Activated naive CD4-positive, alpha-beta T cell treated with Interleukin-2 at 50 U/mL for 16 hours (primary cell): ENCODE measurements at regions not wholly inside any gene's neighbourhood (a gene's known extent, or its start where the extent isn't known, plus 50 kb on each side); places are given as distances from the start of the nearest gene placed in this dataset.
"Not testable (repeated sequence)": the region's sequence is repeated elsewhere in the genome, so short reads cannot be mapped to it uniquely, and the experiment has no call there.

Experiments
- DNase-seq: peaks from one replicate; pipeline ENCODE4 v3.0.0-alpha.2; 2020

DNA sequence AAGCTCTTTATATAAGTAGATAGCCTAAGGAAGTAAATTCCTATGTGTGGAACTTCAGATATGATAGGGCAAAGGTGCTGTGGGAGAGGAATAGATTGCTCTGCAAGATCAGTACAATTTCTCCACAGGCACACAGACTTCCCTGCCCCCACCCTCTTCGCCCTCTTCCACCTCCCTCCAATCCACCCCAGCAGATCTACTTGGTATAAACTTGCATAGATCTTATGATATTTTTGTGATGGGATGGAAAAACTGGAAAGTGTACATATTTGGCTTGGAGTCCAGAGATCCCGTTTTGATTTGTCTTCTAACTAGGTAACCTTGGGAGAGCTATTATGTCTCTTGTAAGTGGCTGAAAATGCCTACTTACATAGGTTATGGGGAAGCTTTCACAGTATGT is 586.3 kb upstream of the USP24 start:
- DNase-seq, result no peak

- no peak for DNase-seq
Observed at GRCh38 chr1:55800503-55800902, 585.3 kb upstream of the USP24 start.

DNA sequence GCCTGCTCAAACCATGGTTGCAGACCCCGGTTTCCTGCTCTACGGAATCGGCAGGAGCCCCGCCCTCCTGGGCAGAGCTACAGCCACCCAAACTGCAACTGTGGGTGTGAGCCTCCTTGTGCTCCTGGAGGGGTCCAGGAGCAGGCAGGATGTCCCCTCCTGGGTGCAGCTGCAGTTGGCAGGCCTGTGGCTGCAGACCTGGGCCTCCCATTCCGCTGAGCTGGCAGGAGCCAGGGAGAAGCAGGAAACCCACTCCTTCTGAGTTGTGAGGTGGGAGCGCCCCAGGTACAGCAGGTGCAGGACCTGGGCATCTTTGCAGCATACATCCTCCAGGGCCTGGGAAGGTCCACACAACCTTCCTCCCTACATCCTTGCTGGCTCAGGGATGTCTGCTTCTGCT is 578.7 kb upstream of the USP24 start:
- DNase-seq, result no peak

DNA sequence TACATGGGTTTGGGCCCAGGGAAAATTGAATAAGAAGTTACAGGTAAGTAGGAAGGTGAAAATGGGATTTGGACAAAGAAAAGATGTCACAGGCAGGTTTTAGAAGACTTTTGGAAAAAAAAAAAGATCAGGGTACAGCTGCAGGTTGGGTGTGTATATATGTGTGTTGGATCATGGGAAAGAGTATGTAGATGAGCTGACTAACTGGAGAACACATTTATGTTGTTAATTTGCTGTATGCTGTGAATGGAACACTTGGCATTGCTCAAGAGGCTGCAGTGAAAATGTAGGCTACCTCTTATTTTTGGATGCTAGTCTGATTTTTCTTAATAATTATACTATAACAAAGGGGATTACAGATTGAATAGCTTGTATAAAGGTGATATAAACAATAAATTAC is 577.7 kb upstream of the USP24 start:
- DNase-seq, result no peak

- no peak for DNase-seq
Observed at GRCh38 chr1:55789466-55789865, 574.3 kb upstream of the USP24 start.

DNA sequence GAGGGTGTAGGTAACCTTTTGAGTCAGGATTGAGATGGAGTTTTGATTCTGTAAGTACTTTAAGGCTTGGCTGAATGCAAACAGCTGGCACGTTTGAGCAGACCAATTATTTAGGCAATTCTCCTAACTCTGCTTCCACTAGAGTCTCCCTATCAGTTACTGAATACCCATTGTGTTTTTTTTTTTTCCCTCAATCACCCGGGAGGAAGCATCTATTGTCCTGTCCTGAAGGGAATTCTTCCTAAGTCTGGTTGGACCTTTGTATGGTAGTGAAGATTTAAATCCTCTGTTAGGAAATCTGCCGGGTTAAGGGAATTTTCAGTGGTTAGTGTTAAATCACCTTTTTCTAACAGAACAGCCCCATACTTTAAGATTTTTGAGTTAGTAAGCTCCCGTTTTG is 571.2 kb upstream of the USP24 start:
- no peak for DNase-seq

GRCh38 chr1:55784941-55785450 is 569.8 kb upstream of the USP24 start:
- not testable (repeated sequence) for DNase-seq

DNA sequence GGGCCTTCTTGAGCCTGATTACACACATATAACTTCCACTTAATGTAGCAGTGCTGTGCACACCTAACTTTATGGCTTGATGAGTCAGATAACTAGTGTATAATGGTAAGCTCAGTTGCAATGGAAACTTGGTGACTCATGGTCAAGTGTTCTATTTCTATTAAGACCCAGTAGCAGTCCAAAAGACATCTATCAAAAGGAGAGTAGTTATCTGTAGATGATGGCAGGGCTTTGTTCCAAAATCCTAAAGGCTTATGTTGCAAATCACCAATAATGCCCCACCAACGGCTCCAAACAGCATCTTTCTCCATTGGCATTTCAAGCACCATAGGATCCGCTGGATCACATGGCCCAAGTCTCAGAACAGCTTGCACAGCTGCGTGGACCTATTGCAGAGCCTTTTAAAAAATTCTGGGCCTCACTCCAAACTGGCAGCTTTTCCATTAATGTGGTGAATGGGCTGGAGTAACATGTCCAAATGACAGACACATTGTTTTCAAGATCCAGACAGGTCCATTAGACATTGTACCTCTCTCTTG is 566.8 kb upstream of the USP24 start:
- no peak for DNase-seq

GRCh38 chr1:55781003-55781402 is 565.8 kb upstream of the USP24 start:
- no peak for DNase-seq

DNA sequence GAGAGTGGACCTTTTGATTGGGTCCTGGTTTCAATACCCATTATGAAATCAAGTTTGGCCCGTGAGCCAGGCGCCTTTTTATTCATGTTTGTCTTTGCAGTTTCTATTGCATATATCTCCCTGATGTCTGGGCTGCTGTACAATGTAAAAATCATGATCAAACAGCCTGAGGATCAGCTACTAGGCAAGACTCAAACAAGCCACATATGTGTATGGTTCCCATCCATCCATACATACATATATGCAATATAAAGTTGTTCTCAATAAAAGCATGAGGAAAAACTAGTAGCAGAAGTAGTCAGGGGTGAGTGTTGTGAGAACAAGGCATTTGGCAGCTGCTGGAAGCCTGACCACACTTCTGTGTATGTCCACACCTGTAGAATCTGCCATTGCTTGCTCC is 562.4 kb upstream of the USP24 start:
- DNase-seq, result no peak

- DNase-seq, result no peak
Observed at GRCh38 chr1:55775007-55775406, 559.8 kb upstream of the USP24 start.

DNA sequence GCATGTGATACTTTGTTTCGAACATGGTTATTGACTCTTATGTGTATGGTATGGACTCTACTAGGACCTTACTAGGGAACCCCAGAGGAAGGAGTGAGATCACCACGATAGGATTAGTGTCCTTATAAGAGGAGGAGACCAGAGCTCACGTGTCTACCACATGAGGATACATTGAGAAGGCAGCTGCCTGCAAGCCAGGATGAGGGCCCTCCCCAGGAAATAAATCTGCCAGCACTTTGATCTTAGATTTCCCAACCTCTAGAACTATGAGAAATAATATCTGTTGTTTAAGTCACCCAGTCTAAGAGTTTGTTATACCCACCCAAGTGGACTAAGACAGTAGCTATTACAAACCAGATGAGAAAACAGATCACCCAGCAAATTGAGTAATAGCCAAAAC is 559.3 kb upstream of the USP24 start:
- no peak for DNase-seq

DNA sequence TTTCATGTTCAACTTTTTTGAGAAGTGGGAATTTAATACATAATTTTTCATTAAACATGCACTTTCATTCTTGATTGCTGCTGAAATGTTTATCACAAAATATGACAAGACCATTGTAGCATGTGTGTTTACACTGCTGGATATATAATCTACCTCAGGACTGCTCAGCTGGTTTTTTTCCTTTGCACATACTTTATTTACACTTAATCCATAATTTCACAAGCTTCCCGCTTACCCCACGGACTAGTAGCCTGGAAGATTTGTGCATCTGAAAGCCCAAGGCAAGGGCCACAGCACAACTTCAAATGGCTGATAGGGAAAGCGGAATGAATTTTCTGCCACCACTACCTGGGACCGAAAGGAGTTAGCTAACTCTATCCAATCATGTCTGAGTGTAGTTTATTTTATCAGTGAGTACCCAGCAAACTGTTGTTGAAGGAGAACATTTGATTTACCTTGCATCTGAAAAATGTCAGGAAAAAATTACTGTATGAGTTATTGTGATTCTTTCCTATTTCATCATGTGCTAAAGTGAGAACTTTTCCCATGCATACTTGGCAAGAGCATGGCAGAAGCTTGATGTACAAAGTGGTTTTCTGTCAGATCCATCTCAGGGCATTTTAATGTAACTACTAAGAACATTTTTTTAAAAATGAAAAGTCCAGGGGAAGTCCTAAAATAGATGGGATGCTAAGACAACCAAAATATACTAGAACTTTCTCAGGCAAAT is 558.2 kb upstream of the USP24 start:
- DNase-seq, result no peak

DNA sequence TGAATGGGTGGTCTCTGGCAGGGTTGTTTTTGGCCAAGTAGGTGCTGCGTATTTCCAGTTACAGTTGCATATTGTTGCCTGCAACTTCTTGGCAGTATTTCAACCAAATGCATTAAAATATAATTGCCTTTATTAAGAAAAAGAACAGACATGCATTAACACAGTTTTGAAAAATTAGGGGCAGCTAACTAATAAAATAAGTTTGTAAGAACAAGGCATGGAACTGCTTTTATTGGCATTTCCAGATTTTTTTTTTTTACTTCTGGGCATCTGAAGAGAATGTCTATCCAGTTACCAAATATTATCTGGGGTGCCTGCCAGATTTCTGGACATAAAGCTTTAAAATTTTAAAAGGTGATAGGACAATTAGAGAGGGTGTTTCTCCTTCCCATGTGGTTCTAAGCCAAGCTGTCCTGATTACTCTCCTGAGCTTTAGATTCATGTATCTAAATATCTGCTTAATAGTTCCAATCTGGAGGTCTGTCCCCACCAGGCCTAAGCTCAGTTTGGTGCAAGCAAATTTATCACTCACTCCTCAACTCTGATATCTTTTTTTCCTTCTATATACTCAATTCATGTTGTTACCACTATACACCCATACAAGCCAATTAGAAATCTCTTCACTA is 553.3 kb upstream of the USP24 start:
- no peak for DNase-seq

GRCh38 chr1:55767171-55767570 is 552.0 kb upstream of the USP24 start:
- no peak for DNase-seq

GRCh38 chr1:55765505-55765904 is 550.3 kb upstream of the USP24 start:
- not testable (repeated sequence) for DNase-seq

DNA sequence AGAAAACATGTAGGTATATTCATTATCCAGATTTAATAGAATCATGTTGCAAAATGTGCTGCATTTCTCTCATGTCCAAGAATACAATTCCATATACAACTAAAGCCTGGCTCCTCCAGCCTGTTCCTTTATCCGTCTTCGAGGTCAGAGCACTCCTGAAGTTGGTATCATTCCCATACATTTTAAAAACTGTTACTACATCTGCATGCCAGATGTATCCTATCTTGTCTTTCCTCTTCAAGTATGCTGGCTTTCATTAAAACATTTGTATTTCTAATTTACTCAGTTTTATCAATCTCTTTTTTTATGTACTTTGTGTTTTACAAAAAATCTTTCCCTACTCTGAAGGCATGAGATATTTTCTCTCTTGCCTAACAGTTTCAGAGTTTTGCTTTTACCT is 536.6 kb upstream of the USP24 start:
- DNase-seq, result no peak

GRCh38 chr1:55750628-55750995 is 535.4 kb upstream of the USP24 start:
- DNase-seq, result no peak

DNA sequence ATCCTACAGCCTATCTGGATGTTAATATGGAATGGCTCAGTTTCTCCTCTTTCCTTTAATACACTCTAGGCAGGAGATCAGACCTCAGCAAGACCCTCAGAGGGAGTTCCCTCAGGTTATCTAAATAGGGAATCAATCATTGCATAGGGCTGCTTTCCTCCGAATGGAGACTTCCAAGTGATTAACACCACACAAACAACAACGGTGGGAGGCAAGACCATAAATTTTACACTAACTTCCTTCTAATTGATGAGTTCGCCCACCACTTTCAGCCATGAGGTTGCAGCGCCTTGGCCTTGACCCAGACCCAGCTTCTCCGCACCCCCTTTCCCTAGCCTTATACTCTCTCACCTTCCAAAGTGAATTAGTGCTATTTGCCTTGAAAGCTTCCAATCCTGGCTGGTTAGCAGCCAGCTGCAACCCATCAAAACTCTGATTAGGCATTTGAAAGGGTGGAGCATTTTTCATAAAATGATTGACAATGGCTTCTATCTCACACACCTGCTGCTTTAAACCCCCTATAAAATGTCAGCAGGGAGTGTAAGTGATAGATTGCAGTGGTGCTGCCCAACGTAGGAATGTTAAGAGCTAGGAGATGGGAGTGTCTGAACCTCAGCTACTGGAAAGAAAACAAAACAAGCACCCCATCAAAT is 534.9 kb upstream of the USP24 start:
- no peak for DNase-seq

GRCh38 chr1:55747408-55747841 is 532.3 kb upstream of the USP24 start:
- no peak for DNase-seq

- DNase-seq, result no peak
Observed at GRCh38 chr1:55746710-55747109, 531.5 kb upstream of the USP24 start.

GRCh38 chr1:55741516-55741915 is 526.4 kb upstream of the USP24 start:
- DNase-seq, result no peak

DNA sequence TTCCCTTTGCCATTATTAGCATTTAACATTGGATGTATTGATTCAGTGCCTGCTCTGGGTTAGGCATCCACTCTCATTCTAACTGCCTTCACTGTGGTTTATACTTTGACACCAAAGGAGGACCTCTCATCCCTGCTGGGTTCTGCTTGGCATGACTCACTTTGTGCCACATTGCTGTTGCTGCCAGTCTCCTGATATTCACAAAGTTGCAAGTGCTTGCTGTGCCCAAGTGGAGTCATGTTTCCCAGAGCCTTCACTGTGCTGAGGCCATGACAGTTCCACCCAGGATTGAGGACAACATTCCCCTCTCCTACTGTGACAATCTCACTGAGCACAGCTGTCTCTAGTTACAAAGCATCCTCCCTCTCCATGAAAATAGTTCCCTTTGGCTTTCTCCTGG is 519.9 kb upstream of the USP24 start:
- DNase-seq, result no peak

DNA sequence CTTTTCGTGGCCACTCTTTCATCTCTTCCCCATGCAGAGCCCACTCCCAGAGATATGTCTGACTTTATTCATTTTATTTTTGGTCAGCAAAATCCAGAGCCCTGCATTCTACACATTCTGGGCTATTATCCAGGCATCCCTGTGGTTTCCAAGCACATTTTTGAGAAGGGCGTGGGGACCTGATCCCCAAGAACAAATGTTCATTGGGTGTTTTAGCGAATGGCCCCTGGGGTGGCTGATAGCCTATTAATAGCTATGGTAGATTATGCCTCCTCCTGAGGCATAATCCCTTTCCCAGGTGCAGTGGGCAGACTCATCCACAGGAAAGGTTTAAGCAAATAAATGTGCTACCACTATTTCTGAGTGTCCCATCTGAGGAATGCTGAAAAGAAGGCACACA is 511.8 kb upstream of the USP24 start:
- no peak for DNase-seq
